OCI-LY3 (cell line): ENCODE measurements at regions not wholly inside any gene's neighbourhood (a gene's known extent, or its start where the extent isn't known, plus 50 kb on each side); places are given as distances from the start of the nearest gene placed in this dataset.

Experiments
- EZH2phosphoT487 ChIP-seq: fragments of 200-600 bp; shearing (Covaris generic); IDR thresholded peaks from 2 replicates; pipeline ENCODE4 v1.6.1; 2018; ENCODE audit warnings: antibody characterized with exemption, mixed run types, low read depth
- TF ChIP-seq, protein P1 (sequence below): fragments of 200-600, 300-600 bp; sonication (generic); IDR thresholded peaks from 2 replicates; pipeline ENCODE4 v1.5.1; 2014; ENCODE audit warnings: antibody characterized with exemption, low read length, low read depth

DNA sequence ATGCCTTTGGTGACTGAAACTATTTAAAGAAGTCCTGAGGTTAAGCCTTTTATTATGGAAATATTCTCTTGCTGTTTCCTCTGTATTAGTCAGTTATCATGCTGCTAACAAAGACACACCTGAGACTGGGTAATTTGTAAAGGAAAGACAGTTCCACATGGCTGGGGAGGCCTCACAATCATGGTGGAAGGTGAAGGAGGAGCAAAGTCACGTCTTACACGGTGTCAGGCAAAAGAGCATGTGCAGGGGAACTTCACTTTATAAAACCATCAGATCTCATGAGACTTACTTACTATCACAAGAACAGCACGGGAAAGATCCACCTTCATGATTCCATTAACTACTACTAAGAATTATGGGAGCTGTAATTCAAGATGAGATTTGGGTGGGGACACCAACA lies 121.2 kb upstream of the GPR26 start:
- TF ChIP-seq, protein P1, sequence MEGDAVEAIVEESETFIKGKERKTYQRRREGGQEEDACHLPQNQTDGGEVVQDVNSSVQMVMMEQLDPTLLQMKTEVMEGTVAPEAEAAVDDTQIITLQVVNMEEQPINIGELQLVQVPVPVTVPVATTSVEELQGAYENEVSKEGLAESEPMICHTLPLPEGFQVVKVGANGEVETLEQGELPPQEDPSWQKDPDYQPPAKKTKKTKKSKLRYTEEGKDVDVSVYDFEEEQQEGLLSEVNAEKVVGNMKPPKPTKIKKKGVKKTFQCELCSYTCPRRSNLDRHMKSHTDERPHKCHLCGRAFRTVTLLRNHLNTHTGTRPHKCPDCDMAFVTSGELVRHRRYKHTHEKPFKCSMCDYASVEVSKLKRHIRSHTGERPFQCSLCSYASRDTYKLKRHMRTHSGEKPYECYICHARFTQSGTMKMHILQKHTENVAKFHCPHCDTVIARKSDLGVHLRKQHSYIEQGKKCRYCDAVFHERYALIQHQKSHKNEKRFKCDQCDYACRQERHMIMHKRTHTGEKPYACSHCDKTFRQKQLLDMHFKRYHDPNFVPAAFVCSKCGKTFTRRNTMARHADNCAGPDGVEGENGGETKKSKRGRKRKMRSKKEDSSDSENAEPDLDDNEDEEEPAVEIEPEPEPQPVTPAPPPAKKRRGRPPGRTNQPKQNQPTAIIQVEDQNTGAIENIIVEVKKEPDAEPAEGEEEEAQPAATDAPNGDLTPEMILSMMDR = no peak
- TF ChIP-seq EZH2phosphoT487 = no peak
